ENCODE measurements at regions not wholly inside any gene's neighbourhood (a gene's known extent, or its start where the extent isn't known, plus 50 kb on each side); places are given as distances from the start of the nearest gene placed in this dataset.

DNA sequence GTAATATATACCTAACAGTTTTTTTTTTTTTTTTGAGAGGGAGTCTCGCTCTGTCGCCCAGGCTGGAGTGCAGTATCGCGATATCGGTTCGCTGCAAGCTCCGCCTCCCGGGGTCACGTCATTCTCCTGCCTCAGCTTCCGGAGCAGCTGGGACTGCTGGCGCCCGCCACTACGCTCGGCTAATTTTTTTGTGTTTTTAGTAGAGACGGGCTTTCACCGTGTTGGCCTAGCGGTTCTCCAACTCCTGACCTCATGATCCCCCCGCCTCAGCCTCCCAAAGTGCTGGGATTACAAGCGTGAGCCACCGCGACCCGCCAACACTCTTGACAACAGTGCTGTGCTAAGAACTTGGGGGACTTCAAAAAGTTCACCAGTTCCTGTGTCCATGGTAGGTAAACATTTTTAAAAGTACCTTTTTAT, 63.5 kb downstream of the FOXG1 start:
- FAIRE-seq (no peak), ATAC-seq (no peak), DNase-seq (ENCODE audit: low read depth in 1 of 2, low spot score in 1 of 2) (no peak)
- POLR2A ChIA-PET = no interaction called here
- Histone ChIP-seq H3K27ac (no peak overlapping the region), H3K4me1 (no peaks in the 10 kb centered on the region), H3K4me2 (no peak overlapping the region), H3K9me3 (no peaks in the 10 kb centered on the region), H3K4me3 (no peak overlapping the region)
- CTCF ChIA-PET = no interaction called here
- TF ChIP-seq CHD4 (IDR thresholded peaks at IDR 0.05; ENCODE audit: borderline replicate concordance) = no peak
- no peak for TF ChIP-seq ZFP36 (IDR thresholded peaks at IDR 0.05; ENCODE audit: borderline replicate concordance, partially characterized antibody)
- no peak for TF ChIP-seq NR3C1 (IDR thresholded peaks at IDR 0.05)
- no peak for TF ChIP-seq MAFK (IDR thresholded peaks at IDR 0.05; ENCODE audit: partially characterized antibody)
- TF ChIP-seq FOSB (CRISPR knock-in tag; IDR thresholded peaks at IDR 0.05) = no peak
- TF ChIP-seq JUN (IDR thresholded peaks at IDR 0.05) = no peak
- no peak for TF ChIP-seq EHMT2 (IDR thresholded peaks at IDR 0.05; ENCODE audit: low read depth)
- no peak for TF ChIP-seq NFE2L2 (conservative IDR thresholded peaks at IDR 0.05; ENCODE audit: low read length)
- TF ChIP-seq RARB (CRISPR knock-in tag; IDR thresholded peaks at IDR 0.05) = no peak
- TF ChIP-seq RAD21 (conservative IDR thresholded peaks at IDR 0.05 in 1 of 2, IDR thresholded peaks at IDR 0.05 in 1 of 2) = no peak
- TF ChIP-seq FOSL2 (IDR thresholded peaks at IDR 0.05) = no peak
- no peak for TF ChIP-seq FOSL2 (CRISPR knock-in tag; IDR thresholded peaks at IDR 0.05)
- TF ChIP-seq HES2 (IDR thresholded peaks at IDR 0.05) = no peak
- no peak for TF ChIP-seq ZSCAN20 (CRISPR knock-in tag; IDR thresholded peaks at IDR 0.05)
- TF ChIP-seq GATA3 (IDR thresholded peaks at IDR 0.05; ENCODE audit: borderline replicate concordance) = no peak
- TF ChIP-seq, protein P1, sequence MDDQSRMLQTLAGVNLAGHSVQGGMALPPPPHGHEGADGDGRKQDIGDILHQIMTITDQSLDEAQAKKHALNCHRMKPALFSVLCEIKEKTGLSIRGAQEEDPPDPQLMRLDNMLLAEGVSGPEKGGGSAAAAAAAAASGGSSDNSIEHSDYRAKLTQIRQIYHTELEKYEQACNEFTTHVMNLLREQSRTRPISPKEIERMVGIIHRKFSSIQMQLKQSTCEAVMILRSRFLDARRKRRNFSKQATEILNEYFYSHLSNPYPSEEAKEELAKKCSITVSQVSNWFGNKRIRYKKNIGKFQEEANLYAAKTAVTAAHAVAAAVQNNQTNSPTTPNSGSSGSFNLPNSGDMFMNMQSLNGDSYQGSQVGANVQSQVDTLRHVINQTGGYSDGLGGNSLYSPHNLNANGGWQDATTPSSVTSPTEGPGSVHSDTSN (IDR thresholded peaks at IDR 0.05) = no peak
- no peak for TF ChIP-seq HMGXB4 (CRISPR knock-in tag; IDR thresholded peaks at IDR 0.05; ENCODE audit: borderline replicate concordance)
- no peak for TF ChIP-seq SREBF2 (IDR thresholded peaks at IDR 0.05)
- no peak for TF ChIP-seq CBX8 (IDR thresholded peaks at IDR 0.05)
- TF ChIP-seq HOXB13 (CRISPR knock-in tag; IDR thresholded peaks at IDR 0.05; ENCODE audit: low read depth) = no peak
- TF ChIP-seq KDM5A (IDR thresholded peaks at IDR 0.05) = no peak
- 67% methylated on average over 22 of the region's 22 CpGs for WGBS (ENCODE audit: missing lambda C conversion rate)

DNA sequence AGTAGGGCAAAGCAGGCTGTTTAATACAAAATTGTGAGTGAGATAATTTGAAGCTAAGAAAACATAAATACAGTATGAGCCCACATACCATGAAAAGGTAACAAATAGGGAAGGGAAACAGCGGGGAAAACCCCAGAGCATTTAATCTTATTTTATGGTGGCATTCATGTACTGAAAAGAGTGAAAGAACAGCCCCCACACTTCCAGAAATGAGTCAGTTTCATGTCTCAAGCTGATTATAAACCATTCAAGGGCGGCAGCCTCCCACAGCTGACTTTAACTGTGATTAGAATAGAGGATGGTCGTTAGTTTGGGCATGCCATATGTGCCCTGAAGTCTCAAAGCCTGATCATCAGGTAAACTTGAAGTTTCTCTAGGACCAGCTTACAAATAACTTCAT, 64.5 kb downstream of the FOXG1 start:
- H3K27ac ChIP-seq = no peak overlapping the region
- CTCF ChIA-PET = no interaction called here
- 0% methylated on average over 3 of the region's 3 CpGs for WGBS (ENCODE audit: missing lambda C conversion rate)

More for the DNA sequence above, 64.5 kb downstream of the FOXG1 start:
- POLR2A ChIA-PET = no interaction called here
- no peak overlapping the region for H3K4me3 ChIP-seq
- no peaks in the 10 kb centered on the region for H3K9me3 ChIP-seq
- DNase-seq (ENCODE audit: low read depth in 1 of 2, low spot score in 1 of 2) (no peak), FAIRE-seq (no peak), ATAC-seq (no peak)
- no peak overlapping the region for H3K4me2 ChIP-seq
- TF ChIP-seq HMGXB4 (CRISPR knock-in tag; IDR thresholded peaks at IDR 0.05; ENCODE audit: borderline replicate concordance) (no peak), HOXB13 (CRISPR knock-in tag; IDR thresholded peaks at IDR 0.05; ENCODE audit: low read depth) (no peak), NPAS2 (CRISPR knock-in tag; IDR thresholded peaks at IDR 0.05; ENCODE audit: borderline replicate concordance) (no peak), GATA3 (IDR thresholded peaks at IDR 0.05; ENCODE audit: borderline replicate concordance) (no peak), CHD4 (IDR thresholded peaks at IDR 0.05; ENCODE audit: borderline replicate concordance) (no peak), KDM1A (IDR thresholded peaks at IDR 0.05; ENCODE audit: low read depth) (no peak), ZNF302 (CRISPR knock-in tag; IDR thresholded peaks at IDR 0.05) (no peak), TP53 (CRISPR knock-in tag; IDR thresholded peaks at IDR 0.05) (no peak), FOSB (CRISPR knock-in tag; IDR thresholded peaks at IDR 0.05) (no peak), MAZ (IDR thresholded peaks at IDR 0.05; ENCODE audit: borderline replicate concordance, low read depth, low read length) (no peak)
- TF ChIP-seq, protein P2, sequence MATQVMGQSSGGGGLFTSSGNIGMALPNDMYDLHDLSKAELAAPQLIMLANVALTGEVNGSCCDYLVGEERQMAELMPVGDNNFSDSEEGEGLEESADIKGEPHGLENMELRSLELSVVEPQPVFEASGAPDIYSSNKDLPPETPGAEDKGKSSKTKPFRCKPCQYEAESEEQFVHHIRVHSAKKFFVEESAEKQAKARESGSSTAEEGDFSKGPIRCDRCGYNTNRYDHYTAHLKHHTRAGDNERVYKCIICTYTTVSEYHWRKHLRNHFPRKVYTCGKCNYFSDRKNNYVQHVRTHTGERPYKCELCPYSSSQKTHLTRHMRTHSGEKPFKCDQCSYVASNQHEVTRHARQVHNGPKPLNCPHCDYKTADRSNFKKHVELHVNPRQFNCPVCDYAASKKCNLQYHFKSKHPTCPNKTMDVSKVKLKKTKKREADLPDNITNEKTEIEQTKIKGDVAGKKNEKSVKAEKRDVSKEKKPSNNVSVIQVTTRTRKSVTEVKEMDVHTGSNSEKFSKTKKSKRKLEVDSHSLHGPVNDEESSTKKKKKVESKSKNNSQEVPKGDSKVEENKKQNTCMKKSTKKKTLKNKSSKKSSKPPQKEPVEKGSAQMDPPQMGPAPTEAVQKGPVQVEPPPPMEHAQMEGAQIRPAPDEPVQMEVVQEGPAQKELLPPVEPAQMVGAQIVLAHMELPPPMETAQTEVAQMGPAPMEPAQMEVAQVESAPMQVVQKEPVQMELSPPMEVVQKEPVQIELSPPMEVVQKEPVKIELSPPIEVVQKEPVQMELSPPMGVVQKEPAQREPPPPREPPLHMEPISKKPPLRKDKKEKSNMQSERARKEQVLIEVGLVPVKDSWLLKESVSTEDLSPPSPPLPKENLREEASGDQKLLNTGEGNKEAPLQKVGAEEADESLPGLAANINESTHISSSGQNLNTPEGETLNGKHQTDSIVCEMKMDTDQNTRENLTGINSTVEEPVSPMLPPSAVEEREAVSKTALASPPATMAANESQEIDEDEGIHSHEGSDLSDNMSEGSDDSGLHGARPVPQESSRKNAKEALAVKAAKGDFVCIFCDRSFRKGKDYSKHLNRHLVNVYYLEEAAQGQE (IDR thresholded peaks at IDR 0.05) = no peak
- TF ChIP-seq, protein P3, sequence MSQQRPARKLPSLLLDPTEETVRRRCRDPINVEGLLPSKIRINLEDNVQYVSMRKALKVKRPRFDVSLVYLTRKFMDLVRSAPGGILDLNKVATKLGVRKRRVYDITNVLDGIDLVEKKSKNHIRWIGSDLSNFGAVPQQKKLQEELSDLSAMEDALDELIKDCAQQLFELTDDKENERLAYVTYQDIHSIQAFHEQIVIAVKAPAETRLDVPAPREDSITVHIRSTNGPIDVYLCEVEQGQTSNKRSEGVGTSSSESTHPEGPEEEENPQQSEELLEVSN (IDR thresholded peaks at IDR 0.05; ENCODE audit: borderline replicate concordance, low read depth) = no peak
- TF ChIP-seq, protein P4, sequence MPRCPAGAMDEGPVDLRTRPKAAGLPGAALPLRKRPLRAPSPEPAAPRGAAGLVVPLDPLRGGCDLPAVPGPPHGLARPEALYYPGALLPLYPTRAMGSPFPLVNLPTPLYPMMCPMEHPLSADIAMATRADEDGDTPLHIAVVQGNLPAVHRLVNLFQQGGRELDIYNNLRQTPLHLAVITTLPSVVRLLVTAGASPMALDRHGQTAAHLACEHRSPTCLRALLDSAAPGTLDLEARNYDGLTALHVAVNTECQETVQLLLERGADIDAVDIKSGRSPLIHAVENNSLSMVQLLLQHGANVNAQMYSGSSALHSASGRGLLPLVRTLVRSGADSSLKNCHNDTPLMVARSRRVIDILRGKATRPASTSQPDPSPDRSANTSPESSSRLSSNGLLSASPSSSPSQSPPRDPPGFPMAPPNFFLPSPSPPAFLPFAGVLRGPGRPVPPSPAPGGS (IDR thresholded peaks at IDR 0.05) = no peak
- H3K4me1 ChIP-seq = no peaks in the 10 kb centered on the region

Data from A549 (cell line).